RWPE1 (cell line): ENCODE measurements at regions not wholly inside any gene's neighbourhood (a gene's known extent, or its start where the extent isn't known, plus 50 kb on each side); places are given as distances from the start of the nearest gene placed in this dataset.

ENCODE experiments used
- CTCF ChIA-PET: fragments of 350-600 bp; sonication (Branson Sonifier 250); formaldehyde crosslinking; extraction: SDS; loops from one replicate; lab custom pipeline; 2021; lab: Yijun Ruan, JAX
- POLR2A ChIA-PET: fragments of 400-600 bp; formaldehyde crosslinking; extraction: SDS; loops from one replicate; lab custom pipeline; 2020; ENCODE audit warnings: antibody characterized with exemption; ENCODE audit not compliant: low non-redundant PET; lab: Yijun Ruan, JAX
- DNase-seq: peaks from one replicate; pipeline ENCODE4 v3.0.0; 2012; ENCODE audit warnings: low spot score
- H3K27ac ChIP-seq: fragments of 450-650 bp; 2 replicates; pipeline ENCODE4 v1.5.1; 2017
- CTCF ChIP-seq: fragments of 450-650 bp; conservative IDR thresholded peaks from 2 replicates; pipeline ENCODE4 v1.5.1; 2017; ENCODE audit warnings: low read depth, mild to moderate bottlenecking

- no peak for TF ChIP-seq CTCF
- CTCF ChIA-PET = no interaction called here
- H3K27ac ChIP-seq = no peak overlapping the region
- POLR2A ChIA-PET = no interaction called here
- no peak for DNase-seq
Measured at GRCh38 chr1:221622389-221622788, 119.5 kb downstream of the DUSP10 start.

GRCh38 chr1:221625026-221625425 is 116.9 kb downstream of the DUSP10 start:
- ChIA-PET CTCF (interaction anchor here (0.7 to 0.8 kb wide), 3 partner anchors 35 to 880 kb away, joined by 3 to 4 read pairs (median 3); no protein-coding TSS in a partner anchor), POLR2A (no interaction called here)
- H3K27ac ChIP-seq = no peak overlapping the region
- DNase-seq = no peak
- no peak for TF ChIP-seq CTCF

- no peak for DNase-seq
- POLR2A ChIA-PET = no interaction called here
- TF ChIP-seq CTCF = no peak
- CTCF ChIA-PET = no interaction called here
- no peak overlapping the region for H3K27ac ChIP-seq
Measured at GRCh38 chr1:221626041-221626440, 115.8 kb downstream of the DUSP10 start.

- ChIA-PET POLR2A (no interaction called here), CTCF (no interaction called here)
- no peak for TF ChIP-seq CTCF
Measured at GRCh38 chr1:221630236-221630635, 111.7 kb downstream of the DUSP10 start.

GRCh38 chr1:221631556-221631955 is 110.3 kb downstream of the DUSP10 start:
- no peak for DNase-seq
- ChIA-PET POLR2A (no interaction called here), CTCF (interaction anchor here (0.5 kb wide), 1 partner anchor 1874 kb away, joined by 3 read pairs; no protein-coding TSS in a partner anchor)
- H3K27ac ChIP-seq = no peak overlapping the region
- no peak for TF ChIP-seq CTCF

More at GRCh38 chr1:221630236-221630635, 111.7 kb downstream of the DUSP10 start:
- H3K27ac ChIP-seq = no peak overlapping the region
- DNase-seq = no peak

GRCh38 chr1:221632072-221632471 is 109.8 kb downstream of the DUSP10 start:
- DNase-seq = no peak
- H3K27ac ChIP-seq = no peak overlapping the region
- POLR2A ChIA-PET = no interaction called here
- TF ChIP-seq CTCF = no peak
- CTCF ChIA-PET = no interaction called here
